Mesothelial cell of epicardium (in vitro differentiated cells): ENCODE measurements at regions not wholly inside any gene's neighbourhood (a gene's known extent, or its start where the extent isn't known, plus 50 kb on each side); places are given as distances from the start of the nearest gene placed in this dataset.

ENCODE experiments used
- DNase-seq, 2 experiments: peaks; one replicate each; pipeline ENCODE4 v3.0.0; 2021; ENCODE audit warnings: low spot score in 2 of 2; ENCODE audit not compliant: unreplicated experiment in 2 of 2
- H3K27ac Mint-ChIP-seq: 2 replicates; pipeline ENCODE4 v1.8.0; 2021; ENCODE audit warnings: mixed read lengths
- H3K27me3 Mint-ChIP-seq: 2 replicates; pipeline ENCODE4 v1.8.0; 2021; ENCODE audit warnings: low read depth, mixed read lengths
- H3K36me3 Mint-ChIP-seq: 2 replicates; pipeline ENCODE4 v1.8.0; 2021; ENCODE audit warnings: mixed read lengths
- H3K4me1 Mint-ChIP-seq: 2 replicates; pipeline ENCODE4 v1.8.0; 2021; ENCODE audit warnings: mixed read lengths
- H3K4me3 Mint-ChIP-seq: 2 replicates; pipeline ENCODE4 v1.8.0; 2021; ENCODE audit warnings: mild to moderate bottlenecking, moderate library complexity, mixed read lengths
- H3K9me3 Mint-ChIP-seq: 2 replicates; pipeline ENCODE4 v1.8.0; 2021; ENCODE audit warnings: mixed read lengths
- TF ChIP-seq, protein P1 (sequence below): fragments of 200-600 bp; sonication (generic); IDR thresholded peaks from one replicate; pipeline ENCODE4 v1.5.0; 2021; ENCODE audit warnings: antibody characterized with exemption; ENCODE audit not compliant: unreplicated experiment

GRCh38 chr15:38614621-38615020 is 50.0 kb upstream of the RASGRP1 start:
- H3K36me3 Mint-ChIP-seq, result no peaks in the 10 kb centered on the region
- H3K27me3 Mint-ChIP-seq, result peaks cover 4% of the 10 kb centered on the region
- H3K27ac Mint-ChIP-seq, result no peak overlapping the region
- peaks cover 3% of the 10 kb centered on the region for H3K9me3 Mint-ChIP-seq
- TF ChIP-seq, protein P1, sequence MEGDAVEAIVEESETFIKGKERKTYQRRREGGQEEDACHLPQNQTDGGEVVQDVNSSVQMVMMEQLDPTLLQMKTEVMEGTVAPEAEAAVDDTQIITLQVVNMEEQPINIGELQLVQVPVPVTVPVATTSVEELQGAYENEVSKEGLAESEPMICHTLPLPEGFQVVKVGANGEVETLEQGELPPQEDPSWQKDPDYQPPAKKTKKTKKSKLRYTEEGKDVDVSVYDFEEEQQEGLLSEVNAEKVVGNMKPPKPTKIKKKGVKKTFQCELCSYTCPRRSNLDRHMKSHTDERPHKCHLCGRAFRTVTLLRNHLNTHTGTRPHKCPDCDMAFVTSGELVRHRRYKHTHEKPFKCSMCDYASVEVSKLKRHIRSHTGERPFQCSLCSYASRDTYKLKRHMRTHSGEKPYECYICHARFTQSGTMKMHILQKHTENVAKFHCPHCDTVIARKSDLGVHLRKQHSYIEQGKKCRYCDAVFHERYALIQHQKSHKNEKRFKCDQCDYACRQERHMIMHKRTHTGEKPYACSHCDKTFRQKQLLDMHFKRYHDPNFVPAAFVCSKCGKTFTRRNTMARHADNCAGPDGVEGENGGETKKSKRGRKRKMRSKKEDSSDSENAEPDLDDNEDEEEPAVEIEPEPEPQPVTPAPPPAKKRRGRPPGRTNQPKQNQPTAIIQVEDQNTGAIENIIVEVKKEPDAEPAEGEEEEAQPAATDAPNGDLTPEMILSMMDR, result no peak
- DNase-seq, result no peak
- no peaks in the 10 kb centered on the region for H3K4me1 Mint-ChIP-seq
- no peak overlapping the region for H3K4me3 Mint-ChIP-seq

DNA sequence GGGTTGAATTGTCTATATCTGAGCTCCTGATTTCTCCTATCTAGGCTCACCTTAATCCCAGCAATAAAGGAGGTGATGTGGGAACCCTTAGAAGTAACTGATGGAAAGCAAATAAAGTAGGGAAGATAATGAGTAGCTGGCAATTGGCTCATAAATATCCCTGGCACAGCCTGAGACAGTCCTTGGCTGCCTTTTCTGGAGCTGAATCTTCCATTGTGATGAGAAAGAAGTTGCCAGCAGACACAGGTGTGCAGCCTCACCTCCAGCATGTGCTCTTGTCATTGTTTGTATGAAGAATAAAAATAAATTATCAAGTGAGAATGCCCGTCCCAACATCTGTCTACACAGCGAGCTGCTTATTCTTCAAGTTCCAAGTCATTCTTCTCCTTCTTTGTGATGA is 53.2 kb upstream of the RASGRP1 start:
- TF ChIP-seq, protein P1, result no peak
- Mint-ChIP-seq H3K4me1 (no peaks in the 10 kb centered on the region), H3K4me3 (no peak overlapping the region), H3K9me3 (peaks cover 3% of the 10 kb centered on the region), H3K27me3 (peaks cover 12% of the 10 kb centered on the region), H3K36me3 (no peaks in the 10 kb centered on the region), H3K27ac (no peak overlapping the region)
- no peak for DNase-seq

DNA sequence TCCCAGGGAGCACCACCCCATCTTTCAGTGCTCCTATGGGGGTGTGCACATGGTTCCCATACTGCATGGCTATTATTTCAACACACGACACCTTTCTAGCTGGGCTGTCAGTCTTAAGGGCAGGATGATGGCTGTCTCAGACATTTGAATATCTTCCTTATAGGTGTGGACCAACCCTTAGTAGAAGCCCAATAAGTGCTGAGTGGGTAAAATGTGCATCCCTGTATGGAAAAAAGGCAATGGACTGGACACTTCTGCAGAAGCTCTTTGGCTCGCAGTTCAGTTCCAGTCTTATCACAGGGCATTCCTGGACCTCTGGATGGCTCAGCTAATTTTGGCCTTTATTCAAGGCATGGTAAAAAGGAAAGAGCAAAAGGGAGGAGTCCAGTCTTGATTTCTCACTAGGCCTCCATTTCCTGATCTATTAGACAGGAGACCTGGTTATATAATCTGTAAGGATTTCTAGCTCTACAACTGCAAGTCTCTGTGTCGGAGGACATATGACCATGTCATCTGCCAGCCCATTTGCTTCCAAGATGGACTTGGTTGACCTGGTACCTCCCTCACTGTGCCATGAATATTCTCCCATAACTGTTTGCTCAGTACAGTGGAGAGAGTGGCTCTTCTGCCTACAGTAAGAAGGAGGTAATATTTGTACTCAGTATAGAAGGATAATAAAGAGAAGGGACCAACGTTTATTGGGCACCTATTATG is 53.8 kb upstream of the RASGRP1 start:
- Mint-ChIP-seq H3K36me3 (no peaks in the 10 kb centered on the region), H3K4me1 (no peaks in the 10 kb centered on the region), H3K27me3 (peaks cover 13% of the 10 kb centered on the region), H3K27ac (no peak overlapping the region), H3K9me3 (peaks cover 2% of the 10 kb centered on the region), H3K4me3 (no peak overlapping the region)
- TF ChIP-seq, protein P1, result no peak
- DNase-seq, result no peak

DNA sequence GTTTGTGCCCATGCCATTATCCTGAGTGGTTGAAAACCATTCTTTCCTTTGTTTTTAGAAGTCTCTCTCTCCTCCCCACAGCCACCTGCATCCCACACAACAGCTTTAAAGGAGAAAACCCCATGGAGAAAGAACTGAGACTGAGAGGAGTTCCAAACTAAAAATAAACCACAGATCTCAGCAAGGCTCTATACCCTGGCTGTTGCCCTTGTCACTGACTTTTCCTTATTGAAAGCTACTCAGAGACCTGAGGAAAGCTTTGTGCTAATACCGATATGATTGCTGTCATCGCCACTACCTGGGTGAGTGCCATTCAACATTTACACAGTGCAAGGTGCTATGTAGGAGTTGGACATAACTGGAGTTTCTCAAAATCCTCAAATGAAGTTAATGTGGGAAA is 55.5 kb upstream of the RASGRP1 start:
- Mint-ChIP-seq H3K4me1 (no peaks in the 10 kb centered on the region), H3K36me3 (no peaks in the 10 kb centered on the region), H3K27me3 (peaks cover 13% of the 10 kb centered on the region), H3K9me3 (no peaks in the 10 kb centered on the region), H3K27ac (no peak overlapping the region), H3K4me3 (no peak overlapping the region)
- DNase-seq, result no peak
- TF ChIP-seq, protein P1, result no peak

- no peaks in the 10 kb centered on the region for H3K4me1 Mint-ChIP-seq
- no peaks in the 10 kb centered on the region for H3K36me3 Mint-ChIP-seq
- H3K27me3 Mint-ChIP-seq, result peaks cover 13% of the 10 kb centered on the region
- no peaks in the 10 kb centered on the region for H3K9me3 Mint-ChIP-seq
- no peak for DNase-seq
- no peak overlapping the region for H3K4me3 Mint-ChIP-seq
- no peak overlapping the region for H3K27ac Mint-ChIP-seq
- TF ChIP-seq, protein P1, result no peak
Measured at GRCh38 chr15:38620851-38621594, 56.4 kb upstream of the RASGRP1 start.
